HFF-Myc (cell line): ENCODE measurements at regions not wholly inside any gene's neighbourhood (a gene's known extent, or its start where the extent isn't known, plus 50 kb on each side); places are given as distances from the start of the nearest gene placed in this dataset.
"Not testable (repeated sequence)": the region's sequence is repeated elsewhere in the genome, so short reads cannot be mapped to it uniquely, and the experiment has no call there.

Source experiments
- DNase-seq: peaks from one replicate; pipeline ENCODE4 v3.0.0-alpha.2; 2011; ENCODE audit warnings: low read depth; ENCODE audit errors: extremely low read depth
- H3K4me3 ChIP-seq: replicated peaks from 2 replicates; pipeline ENCODE4 v1.5.1; 2011; ENCODE audit warnings: low read depth, mild to moderate bottlenecking, control low read depth, low read length
- TF ChIP-seq, protein P1 (sequence below): IDR thresholded peaks from 2 replicates; pipeline ENCODE4 v1.5.1; 2012; ENCODE audit warnings: mild to moderate bottlenecking, low read depth, low read length, control low read depth; ENCODE audit errors: missing control alignments

GRCh38 chr1:117314951-117315350, 52.3 kb upstream of the MAN1A2 start:
- not testable (repeated sequence) for DNase-seq, H3K4me3 ChIP-seq

- TF ChIP-seq, protein P1, sequence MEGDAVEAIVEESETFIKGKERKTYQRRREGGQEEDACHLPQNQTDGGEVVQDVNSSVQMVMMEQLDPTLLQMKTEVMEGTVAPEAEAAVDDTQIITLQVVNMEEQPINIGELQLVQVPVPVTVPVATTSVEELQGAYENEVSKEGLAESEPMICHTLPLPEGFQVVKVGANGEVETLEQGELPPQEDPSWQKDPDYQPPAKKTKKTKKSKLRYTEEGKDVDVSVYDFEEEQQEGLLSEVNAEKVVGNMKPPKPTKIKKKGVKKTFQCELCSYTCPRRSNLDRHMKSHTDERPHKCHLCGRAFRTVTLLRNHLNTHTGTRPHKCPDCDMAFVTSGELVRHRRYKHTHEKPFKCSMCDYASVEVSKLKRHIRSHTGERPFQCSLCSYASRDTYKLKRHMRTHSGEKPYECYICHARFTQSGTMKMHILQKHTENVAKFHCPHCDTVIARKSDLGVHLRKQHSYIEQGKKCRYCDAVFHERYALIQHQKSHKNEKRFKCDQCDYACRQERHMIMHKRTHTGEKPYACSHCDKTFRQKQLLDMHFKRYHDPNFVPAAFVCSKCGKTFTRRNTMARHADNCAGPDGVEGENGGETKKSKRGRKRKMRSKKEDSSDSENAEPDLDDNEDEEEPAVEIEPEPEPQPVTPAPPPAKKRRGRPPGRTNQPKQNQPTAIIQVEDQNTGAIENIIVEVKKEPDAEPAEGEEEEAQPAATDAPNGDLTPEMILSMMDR = no peak
- H3K4me3 ChIP-seq = no peak overlapping the region
Measured at GRCh38 chr1:117313555-117313954, 53.7 kb upstream of the MAN1A2 start.

DNA sequence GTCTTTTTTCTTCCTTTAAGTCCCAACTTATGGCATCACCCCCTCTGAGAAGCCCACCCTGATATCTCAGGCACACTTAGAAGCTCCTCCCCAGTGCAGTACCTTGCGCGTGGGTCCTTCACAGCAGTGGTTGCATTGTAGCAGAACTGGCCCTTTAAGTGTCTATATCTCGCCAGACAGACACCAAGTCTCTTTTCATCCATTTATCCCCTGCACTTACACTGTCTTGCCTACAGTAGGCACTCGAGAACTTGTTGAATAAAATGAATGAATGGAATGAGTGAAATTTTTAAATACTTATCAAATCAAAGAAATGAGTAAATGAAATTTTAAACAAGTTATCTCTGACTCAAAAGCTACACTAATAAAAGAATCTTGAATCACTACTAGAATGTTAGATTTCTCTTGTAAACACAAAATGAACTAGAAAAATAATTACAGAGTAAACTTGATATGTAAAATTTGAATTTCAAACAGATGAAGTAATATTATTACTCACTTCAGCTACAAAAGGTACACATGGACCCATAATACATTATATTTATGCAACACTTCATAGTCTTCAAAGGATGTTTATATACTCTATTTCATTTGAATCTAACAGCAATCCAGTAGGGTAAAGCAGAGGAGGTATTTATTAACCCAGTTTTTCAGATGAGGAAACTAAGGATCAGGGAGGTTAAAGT, 54.7 kb upstream of the MAN1A2 start:
- TF ChIP-seq, protein P1 = peak; percentile 41
- no peak for DNase-seq
- H3K4me3 ChIP-seq = no peak overlapping the region

More at GRCh38 chr1:117313555-117313954, 53.7 kb upstream of the MAN1A2 start:
- DNase-seq = no peak

DNA sequence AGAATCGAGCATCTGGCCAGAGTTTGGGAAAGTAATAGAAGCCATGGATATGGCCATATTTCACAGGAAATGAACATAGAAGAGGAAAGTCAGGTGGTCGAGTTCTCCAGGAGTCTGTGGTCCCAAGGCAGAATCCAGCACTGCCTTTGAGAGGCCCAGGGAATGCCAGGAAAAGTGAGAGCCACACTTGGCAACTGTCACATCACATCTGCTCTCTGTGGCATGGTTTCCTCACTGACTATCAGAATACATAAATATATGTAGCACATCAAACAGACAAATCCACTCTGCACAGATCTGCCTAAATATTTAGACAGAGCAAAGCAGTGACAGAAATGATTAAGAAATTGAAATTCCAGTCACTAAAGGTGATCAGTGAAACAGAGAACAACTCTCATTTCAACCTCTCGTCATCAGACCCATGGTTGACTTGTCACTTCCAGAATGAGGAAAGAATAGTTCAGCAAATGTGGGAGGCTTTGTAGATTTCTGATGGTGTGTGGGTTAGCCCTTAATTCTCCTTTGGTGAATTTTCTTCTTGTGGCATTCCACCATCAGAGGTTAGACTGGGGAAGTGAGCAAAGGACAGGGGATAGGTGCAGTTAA, 58.8 kb upstream of the MAN1A2 start:
- no peak for DNase-seq
- no peak overlapping the region for H3K4me3 ChIP-seq
- TF ChIP-seq, protein P1 = no peak

- no peak for DNase-seq
- TF ChIP-seq, protein P1 = no peak
- H3K4me3 ChIP-seq = no peak overlapping the region
Measured at GRCh38 chr1:117301901-117302300, 65.3 kb upstream of the MAN1A2 start.

DNA sequence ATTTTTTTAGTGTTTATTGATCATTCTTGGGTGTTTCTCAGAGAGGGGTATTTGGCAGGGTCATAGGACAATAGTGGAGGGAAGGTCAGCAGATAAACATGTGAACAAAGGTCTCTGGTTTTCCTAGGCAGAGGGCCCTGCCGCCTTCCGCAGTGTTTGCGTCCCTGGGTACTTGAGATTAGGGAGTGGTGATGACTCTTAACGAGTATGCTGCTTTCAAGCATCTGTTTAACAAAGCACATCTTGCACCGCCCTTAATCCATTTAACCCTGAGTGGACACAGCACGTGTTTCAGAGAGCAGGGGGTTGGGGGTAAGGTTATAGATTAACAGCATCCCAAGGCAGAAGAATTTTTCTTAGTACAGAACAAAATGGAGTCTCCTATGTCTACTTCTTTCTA, 67.1 kb upstream of the MAN1A2 start:
- not testable (repeated sequence) for H3K4me3 ChIP-seq, DNase-seq

DNA sequence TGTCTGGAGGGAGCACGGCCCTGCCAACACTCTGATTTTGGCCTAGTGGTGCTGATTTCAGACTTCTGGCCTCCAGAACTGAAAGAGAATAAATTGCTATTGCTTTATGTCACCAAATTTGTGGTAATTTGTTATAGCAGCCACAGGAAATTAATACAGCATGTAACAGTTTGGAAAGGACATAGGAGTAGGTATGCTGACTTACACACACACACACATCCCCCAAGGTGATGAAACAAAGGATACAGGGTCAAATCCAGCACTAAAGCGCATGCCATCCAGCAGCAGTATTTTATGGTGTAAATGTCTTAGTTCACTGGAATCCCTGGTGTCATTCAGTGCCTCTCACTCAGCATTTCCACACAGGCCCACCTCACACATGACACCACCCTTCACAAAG, 72.2 kb upstream of the MAN1A2 start:
- no peak for DNase-seq
- TF ChIP-seq, protein P1 = no peak
- H3K4me3 ChIP-seq = no peak overlapping the region

- no peak overlapping the region for H3K4me3 ChIP-seq
- no peak for DNase-seq
- TF ChIP-seq, protein P1 = no peak
Measured at GRCh38 chr1:117290890-117291289, 76.4 kb upstream of the MAN1A2 start.
